ENCODE measurements at regions not wholly inside any gene's neighbourhood (a gene's known extent, or its start where the extent isn't known, plus 50 kb on each side); places are given as distances from the start of the nearest gene placed in this dataset.

GRCh38 chr3:163552659-163552966, 1525.7 kb downstream of the SI start:
- TF ChIP-seq CTCF (IDR thresholded peaks at IDR 0.05) (no peak), POLR2AphosphoS5 (IDR thresholded peaks at IDR 0.05) (no peak), EP300 (IDR thresholded peaks at IDR 0.05) (no peak), POLR2A (IDR thresholded peaks at IDR 0.05) (no peak)
